Choroid plexus epithelial cell (primary cell): ENCODE measurements at regions not wholly inside any gene's neighbourhood (a gene's known extent, or its start where the extent isn't known, plus 50 kb on each side); places are given as distances from the start of the nearest gene placed in this dataset.

Experiments used
- DNase-seq: peaks from one replicate; pipeline ENCODE4 v3.0.0-alpha.2; 2010; ENCODE audit warnings: low read depth
- H3K4me3 ChIP-seq: 2 replicates; pipeline ENCODE4 v1.5.1; 2011; ENCODE audit warnings: low read depth, mild to moderate bottlenecking, control low read depth, low read length, moderate library complexity
- TF ChIP-seq, protein P1 (sequence below): conservative IDR thresholded peaks from 2 replicates; pipeline ENCODE4 v1.5.1; 2011; ENCODE audit warnings: low read depth, mild to moderate bottlenecking, control low read depth, inconsistent platforms, low read length, moderate library complexity

DNA sequence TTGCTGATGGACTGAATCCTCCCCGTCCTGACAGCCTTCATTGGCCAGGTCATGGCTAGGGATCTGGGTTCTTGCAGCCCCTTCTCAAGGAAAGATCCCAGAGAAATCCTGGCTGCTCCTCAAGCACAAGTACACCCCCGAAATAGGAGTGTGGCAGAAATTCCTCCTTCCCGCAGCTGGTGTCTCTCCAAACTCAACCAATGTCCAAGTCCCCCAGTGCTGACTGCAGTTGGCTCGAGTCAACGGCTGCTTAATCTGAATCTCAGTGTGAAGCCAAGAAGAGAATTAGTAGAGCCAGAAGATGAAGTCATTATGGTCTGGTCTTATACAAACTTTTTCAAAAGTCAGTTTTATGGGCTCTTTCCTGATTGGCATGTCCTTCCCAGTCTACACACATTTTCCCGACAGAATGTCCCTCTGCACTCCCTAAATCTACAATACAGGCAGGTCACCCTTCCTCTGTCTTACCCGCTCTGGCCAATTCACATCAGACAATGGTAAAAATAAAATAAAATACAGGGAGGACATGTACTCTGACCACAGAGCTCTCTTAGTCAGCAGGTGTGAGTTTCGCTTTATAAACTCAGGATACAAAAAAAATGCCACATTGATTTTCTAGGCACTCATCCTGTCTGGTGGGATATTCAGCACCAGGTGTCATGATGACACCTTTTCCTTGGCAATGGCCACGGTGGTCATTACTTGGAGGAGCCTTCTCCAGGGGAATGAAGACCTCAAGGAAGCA, 76.9 kb upstream of the PAPOLG start:
- no peak for DNase-seq
- H3K4me3 ChIP-seq = no peak overlapping the region
- TF ChIP-seq, protein P1, sequence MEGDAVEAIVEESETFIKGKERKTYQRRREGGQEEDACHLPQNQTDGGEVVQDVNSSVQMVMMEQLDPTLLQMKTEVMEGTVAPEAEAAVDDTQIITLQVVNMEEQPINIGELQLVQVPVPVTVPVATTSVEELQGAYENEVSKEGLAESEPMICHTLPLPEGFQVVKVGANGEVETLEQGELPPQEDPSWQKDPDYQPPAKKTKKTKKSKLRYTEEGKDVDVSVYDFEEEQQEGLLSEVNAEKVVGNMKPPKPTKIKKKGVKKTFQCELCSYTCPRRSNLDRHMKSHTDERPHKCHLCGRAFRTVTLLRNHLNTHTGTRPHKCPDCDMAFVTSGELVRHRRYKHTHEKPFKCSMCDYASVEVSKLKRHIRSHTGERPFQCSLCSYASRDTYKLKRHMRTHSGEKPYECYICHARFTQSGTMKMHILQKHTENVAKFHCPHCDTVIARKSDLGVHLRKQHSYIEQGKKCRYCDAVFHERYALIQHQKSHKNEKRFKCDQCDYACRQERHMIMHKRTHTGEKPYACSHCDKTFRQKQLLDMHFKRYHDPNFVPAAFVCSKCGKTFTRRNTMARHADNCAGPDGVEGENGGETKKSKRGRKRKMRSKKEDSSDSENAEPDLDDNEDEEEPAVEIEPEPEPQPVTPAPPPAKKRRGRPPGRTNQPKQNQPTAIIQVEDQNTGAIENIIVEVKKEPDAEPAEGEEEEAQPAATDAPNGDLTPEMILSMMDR = no peak

DNA sequence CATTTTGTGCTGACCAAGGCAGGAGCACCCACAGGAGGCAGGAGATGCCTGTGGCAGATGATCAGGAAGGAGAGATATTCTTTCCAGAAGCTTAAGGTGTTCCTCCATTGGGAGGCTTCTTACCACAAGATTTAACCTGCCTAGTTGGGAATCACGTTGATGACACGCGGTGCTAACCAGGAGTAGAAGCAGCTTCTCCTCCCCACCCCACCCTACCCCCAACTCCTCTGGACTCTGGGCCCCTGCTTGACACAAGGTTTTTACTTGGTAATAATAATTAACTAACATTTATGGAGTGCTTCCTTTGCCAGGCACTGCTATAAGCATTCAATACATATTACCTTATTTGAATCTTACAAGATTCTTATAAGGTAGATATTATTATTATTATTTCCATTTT, 62.5 kb upstream of the PAPOLG start:
- no peak overlapping the region for H3K4me3 ChIP-seq
- TF ChIP-seq, protein P1 = no peak
- DNase-seq = no peak

DNA sequence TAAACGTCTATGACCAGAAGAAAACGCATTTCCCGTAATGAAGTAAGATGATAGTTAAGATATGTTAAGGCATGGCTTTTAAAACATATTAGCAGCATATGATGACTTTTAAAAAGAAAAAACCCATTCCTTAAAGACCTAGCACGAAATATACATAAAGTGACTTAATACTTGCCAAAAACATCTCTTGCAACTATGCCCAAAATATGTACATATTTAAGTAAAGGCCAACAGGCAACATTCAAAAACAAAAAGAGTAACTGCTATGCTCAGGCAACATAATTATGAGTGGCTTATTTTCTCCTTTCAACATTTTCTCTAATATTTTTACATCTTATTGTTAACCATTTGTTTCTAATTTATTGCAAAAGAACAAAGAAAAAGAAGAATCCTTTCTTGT, 60.3 kb upstream of the PAPOLG start:
- no peak for DNase-seq
- TF ChIP-seq, protein P1 = no peak
- no peak overlapping the region for H3K4me3 ChIP-seq

DNA sequence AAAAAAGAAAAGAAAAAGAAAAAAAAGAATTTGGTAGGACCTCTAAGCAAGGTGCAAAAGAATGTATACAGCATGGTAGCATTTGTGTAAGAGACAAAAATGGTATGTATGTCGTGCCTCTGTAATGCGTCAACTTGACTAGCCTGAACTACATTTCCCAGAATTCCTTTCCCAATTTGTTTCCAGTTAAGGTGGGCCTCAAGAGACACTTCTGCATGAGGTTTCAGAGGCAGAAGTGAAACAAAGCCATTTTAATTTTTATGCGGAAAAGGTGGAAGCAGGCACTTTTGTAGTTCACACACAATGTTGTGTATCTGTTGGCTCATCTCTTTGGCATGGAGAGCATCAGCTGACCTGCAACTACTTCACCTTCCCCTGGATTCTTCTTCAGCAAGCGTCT, 56.5 kb upstream of the PAPOLG start:
- DNase-seq = no peak
- TF ChIP-seq, protein P1 = no peak

DNA sequence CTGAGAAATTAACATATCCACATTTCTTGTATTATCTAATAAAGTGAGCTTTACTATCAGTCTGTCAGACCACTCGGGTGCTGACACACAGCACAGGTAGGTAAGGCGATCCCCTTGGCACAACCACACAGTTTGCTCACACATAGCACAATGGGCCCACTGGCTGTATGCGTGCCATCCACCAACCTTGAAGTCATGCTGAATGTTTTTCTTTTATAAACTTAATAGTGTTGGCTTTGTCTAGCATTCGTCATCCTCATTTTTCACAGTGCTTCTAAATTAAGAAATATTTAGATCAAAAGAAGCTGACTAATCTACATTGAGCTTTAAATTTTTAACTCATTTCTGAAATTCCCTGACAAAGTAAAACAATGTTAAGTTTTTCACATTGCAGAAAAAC, 50.0 kb upstream of the PAPOLG start:
- H3K4me3 ChIP-seq = no peak overlapping the region
- TF ChIP-seq, protein P1 = no peak

More for the DNA sequence above, 56.5 kb upstream of the PAPOLG start:
- H3K4me3 ChIP-seq = no peak overlapping the region

More for the DNA sequence above, 50.0 kb upstream of the PAPOLG start:
- no peak for DNase-seq
